CD4-positive, alpha-beta memory T cell (primary cell): ENCODE measurements at regions not wholly inside any gene's neighbourhood (a gene's known extent, or its start where the extent isn't known, plus 50 kb on each side); places are given as distances from the start of the nearest gene placed in this dataset.
A peak's percentile ranks its signal among the peaks of the same experiment; 100 is the strongest.

Experiments used
- CTCF ChIA-PET: fragments of 350-600 bp; sonication (Branson Sonifier 250); formaldehyde crosslinking; loops from one replicate; lab custom pipeline; 2021; ENCODE audit warnings: inconsistent platforms; ENCODE audit not compliant: partially characterized antibody; lab: Charles Lee
- POLR2A ChIA-PET: fragments of 350-600 bp; sonication (Branson Sonifier 250); formaldehyde crosslinking; loops from one replicate; lab custom pipeline; 2021; ENCODE audit not compliant: partially characterized antibody; lab: Charles Lee
- DNase-seq, 5 donors: peaks; one replicate each; pipeline versions ENCODE4 v3.0.0 to v3.0.0-alpha.2; 2020 to 2022; ENCODE audit warnings: mixed read lengths in 1 of 5
- H3K27ac ChIP-seq: one replicate; pipeline ENCODE4 v1.7.0; 2013; ENCODE audit warnings: low read depth, low read length
- H3K27me3 ChIP-seq: 2 replicates; pipeline ENCODE4 v1.7.0; 2013; ENCODE audit warnings: mild to moderate bottlenecking, low read length, moderate library complexity; ENCODE audit not compliant: insufficient read depth
- H3K36me3 ChIP-seq: 2 replicates; pipeline ENCODE4 v1.7.0; 2013; ENCODE audit warnings: mild to moderate bottlenecking, low read length, moderate library complexity; ENCODE audit not compliant: insufficient read depth
- H3K4me1 ChIP-seq: 2 replicates; pipeline ENCODE4 v1.7.0; 2013; ENCODE audit warnings: mild to moderate bottlenecking, low read length, moderate library complexity; ENCODE audit not compliant: insufficient read depth
- H3K4me3 ChIP-seq, 2 donors: one replicate each; pipeline ENCODE4 v1.7.0; 2013; ENCODE audit warnings: low read length in 2 of 2, mild to moderate bottlenecking in 1 of 2
- H3K9me3 ChIP-seq, 2 donors: one replicate each; pipeline ENCODE4 v1.7.0; 2013; ENCODE audit warnings: low read length in 2 of 2, control low read depth in 1 of 2; ENCODE audit not compliant: control insufficient read depth in 1 of 2
- H3K27ac Mint-ChIP-seq, 7 donors: one replicate each; pipeline ENCODE4 v1.8.0; 2020 to 2021; ENCODE audit warnings: mixed read lengths in 7 of 7, mild to moderate bottlenecking in 6 of 7, inconsistent platforms in 3 of 7, moderate library complexity in 3 of 7
- H3K27me3 Mint-ChIP-seq, 2 donors: one replicate each; pipeline ENCODE4 v1.8.0; 2020 to 2021; ENCODE audit warnings: mixed read lengths in 2 of 2
- H3K36me3 Mint-ChIP-seq, 2 donors: one replicate each; pipeline ENCODE4 v1.8.0; 2020 to 2021; ENCODE audit warnings: mixed read lengths in 2 of 2, inconsistent platforms in 1 of 2, mild to moderate bottlenecking in 1 of 2
- H3K4me1 Mint-ChIP-seq, 4 donors: one replicate each; pipeline ENCODE4 v1.8.0; 2020 to 2021; ENCODE audit warnings: mixed read lengths in 4 of 4, mild to moderate bottlenecking in 1 of 4
- H3K4me3 Mint-ChIP-seq, 8 donors: one replicate each; pipeline ENCODE4 v1.8.0; 2020 to 2021; ENCODE audit warnings: mixed read lengths in 8 of 8, mild to moderate bottlenecking in 7 of 8, moderate library complexity in 6 of 8, inconsistent platforms in 3 of 8
- H3K9me3 Mint-ChIP-seq, 8 donors: one replicate each; pipeline ENCODE4 v1.8.0; 2020 to 2021; ENCODE audit warnings: mixed read lengths in 8 of 8, mild to moderate bottlenecking in 5 of 8, inconsistent platforms in 3 of 8, moderate library complexity in 1 of 8
- intact Hi-C: fragments of 100-400 bp; cut with micrococcal nuclease; formaldehyde crosslinking; loops from one replicate; pipeline ENCODE4 v1.15.1; 2023

DNA sequence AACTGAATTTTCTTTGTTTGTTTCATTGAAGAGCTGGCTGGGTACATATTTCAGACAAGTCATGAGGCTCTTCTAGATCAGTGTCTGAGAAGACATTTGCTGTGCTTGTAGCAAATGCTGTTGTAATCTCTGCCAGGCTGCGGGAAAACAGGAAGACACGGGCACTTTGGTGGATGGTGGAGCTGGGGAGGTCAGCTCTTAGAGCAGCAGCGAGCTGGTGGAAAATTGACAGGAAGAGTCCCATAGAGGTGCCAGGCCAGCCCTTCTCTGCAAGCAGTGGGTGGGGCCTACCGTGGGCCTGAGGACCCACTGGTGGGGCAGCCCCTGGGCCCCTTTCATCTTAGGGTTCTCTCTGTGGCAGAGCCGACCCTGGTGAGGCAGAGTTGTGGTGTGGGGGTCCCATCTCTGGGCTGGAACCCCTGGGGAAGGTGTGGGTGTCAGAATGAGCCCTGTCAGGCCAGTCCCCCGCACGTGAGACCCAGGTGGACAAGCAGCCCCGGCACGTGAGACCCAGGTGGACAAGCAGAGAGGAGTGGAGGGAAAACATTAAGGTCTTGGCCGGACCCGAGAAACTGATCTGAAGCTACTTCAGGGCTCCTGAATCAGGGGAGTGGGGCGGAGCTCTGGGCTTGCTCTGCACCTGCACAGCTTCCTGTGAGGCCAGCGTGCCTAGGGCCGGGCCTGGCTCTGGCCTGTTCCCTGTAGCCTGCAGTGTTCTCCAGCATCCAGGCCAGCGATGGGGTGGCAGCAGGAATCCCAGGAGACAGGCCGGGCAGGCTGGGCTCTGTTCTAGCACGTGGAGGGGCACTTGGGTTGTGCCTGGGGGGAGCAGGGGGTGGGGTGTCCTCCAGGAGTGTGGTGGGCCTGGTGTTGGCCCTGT lies 273.5 kb upstream of the HDAC4 start:
- H3K36me3 ChIP-seq: no peaks in the 10 kb centered on the region
- Mint-ChIP-seq H3K36me3 (no peaks in the 10 kb centered on the region), H3K27me3 (peaks cover 0 to 3% of the 10 kb centered on the region in 2 donors), H3K27ac (peak overlapping the region in 2 of 7 donors; percentile 27 to 58), H3K9me3 (no peaks in the 10 kb centered on the region), H3K4me1 (peaks cover 0 to 2% (median under 1%) of the 10 kb centered on the region in 4 donors), H3K4me3 (no peak overlapping the region)
- H3K9me3 ChIP-seq: no peaks in the 10 kb centered on the region
- ChIA-PET CTCF (no interaction called here), POLR2A (no interaction called here)
- H3K27me3 ChIP-seq: no peaks in the 10 kb centered on the region
- intact Hi-C loops: no loop called here
- no peak overlapping the region for H3K4me3 ChIP-seq
- no peak for DNase-seq
- H3K4me1 ChIP-seq: no peaks in the 10 kb centered on the region
- no peak overlapping the region for H3K27ac ChIP-seq

GRCh38 chr2:239673641-239674040 lies 272.8 kb upstream of the HDAC4 start:
- Mint-ChIP-seq H3K9me3 (no peaks in the 10 kb centered on the region), H3K4me3 (no peak overlapping the region), H3K4me1 (peaks cover 0 to 2% (median under 1%) of the 10 kb centered on the region in 4 donors), H3K36me3 (no peaks in the 10 kb centered on the region), H3K27me3 (peaks cover 0 to 1% of the 10 kb centered on the region in 2 donors), H3K27ac (no peak overlapping the region)
- H3K9me3 ChIP-seq: no peaks in the 10 kb centered on the region
- intact Hi-C loops: no loop called here
- ChIA-PET POLR2A (no interaction called here), CTCF (no interaction called here)
- H3K4me3 ChIP-seq: no peak overlapping the region
- no peaks in the 10 kb centered on the region for H3K27me3 ChIP-seq
- H3K4me1 ChIP-seq: no peaks in the 10 kb centered on the region
- no peak for DNase-seq
- H3K27ac ChIP-seq: no peak overlapping the region
- H3K36me3 ChIP-seq: no peaks in the 10 kb centered on the region

DNA sequence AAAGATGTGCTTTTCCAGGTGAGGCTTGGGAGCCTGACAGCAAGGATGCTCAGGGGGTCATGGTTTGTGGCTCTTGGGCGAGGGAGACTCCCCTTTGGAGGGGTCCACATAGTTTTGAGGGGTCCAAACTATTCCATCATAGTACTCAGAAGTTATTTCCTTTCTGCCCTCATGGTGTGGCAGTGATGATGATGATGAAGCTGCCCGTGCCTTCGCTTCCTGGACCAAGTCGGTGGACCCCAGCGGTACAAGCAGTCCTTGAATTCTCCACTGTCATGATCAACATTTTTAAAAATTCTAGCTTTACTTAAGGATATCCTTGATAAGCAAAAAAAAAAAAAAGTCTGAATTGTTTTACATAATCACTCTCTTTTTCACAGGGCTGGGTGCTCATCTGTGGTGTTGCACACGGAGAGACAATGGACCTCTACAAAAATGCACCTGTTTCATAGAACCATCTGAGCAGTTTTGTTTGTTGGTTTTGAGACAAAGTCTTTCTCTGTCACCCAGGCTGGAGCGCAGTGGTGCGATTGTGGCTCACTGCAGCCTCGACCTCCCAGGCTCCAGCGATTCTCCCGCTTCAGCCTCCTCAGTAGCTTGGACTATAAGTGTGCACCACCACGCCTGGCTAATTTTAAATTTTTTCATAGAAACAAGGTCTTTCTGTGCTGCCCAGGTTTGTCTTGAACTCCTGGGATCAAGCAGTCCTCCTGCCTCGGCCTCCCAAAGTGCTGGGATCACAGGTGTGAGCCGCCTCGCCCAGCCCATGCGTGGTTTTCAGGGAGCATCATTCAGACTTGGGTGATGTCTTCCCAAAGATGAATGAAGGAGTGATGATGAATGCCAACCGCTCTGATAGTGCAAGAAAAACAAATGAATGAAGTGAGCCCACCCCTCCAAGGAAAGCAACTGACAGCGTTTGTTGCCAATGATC lies 271.4 kb upstream of the HDAC4 start:
- H3K9me3 Mint-ChIP-seq: no peaks in the 10 kb centered on the region
- H3K4me3 Mint-ChIP-seq: no peak overlapping the region
- POLR2A ChIA-PET: no interaction called here
- no peak overlapping the region for H3K27ac Mint-ChIP-seq
- H3K27me3 Mint-ChIP-seq: peaks cover 0 to 1% of the 10 kb centered on the region in 2 donors
- Histone ChIP-seq H3K36me3 (no peaks in the 10 kb centered on the region), H3K4me3 (no peak overlapping the region), H3K27ac (no peak overlapping the region), H3K4me1 (no peaks in the 10 kb centered on the region), H3K9me3 (no peaks in the 10 kb centered on the region), H3K27me3 (no peaks in the 10 kb centered on the region)
- peaks cover 0 to 2% (median under 1%) of the 10 kb centered on the region in 4 donors for H3K4me1 Mint-ChIP-seq
- intact Hi-C loops: no loop called here
- DNase-seq: no peak
- H3K36me3 Mint-ChIP-seq: no peaks in the 10 kb centered on the region
- CTCF ChIA-PET: interaction anchor here (0.7 kb wide), 1 partner anchor 279 kb away, joined by 3 read pairs; no protein-coding TSS in a partner anchor

DNA sequence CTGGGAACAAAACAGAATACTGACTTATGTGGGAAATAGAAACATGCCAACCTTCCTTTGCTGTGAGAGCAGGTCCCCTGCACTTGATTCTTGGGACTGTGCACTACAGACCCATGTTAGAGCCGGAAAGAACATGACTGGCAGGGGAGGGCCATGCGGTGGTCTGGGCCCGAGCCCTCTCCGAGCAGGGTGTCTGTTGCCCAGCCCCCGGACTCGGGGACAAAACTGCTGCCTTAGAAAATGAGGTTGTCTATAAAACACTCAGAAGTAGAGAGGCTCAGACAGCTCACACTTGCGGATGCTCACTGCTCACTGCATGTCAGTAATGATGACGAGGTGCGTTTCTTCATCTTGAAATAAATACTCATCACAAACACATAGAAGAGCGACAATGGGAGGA lies 270.7 kb upstream of the HDAC4 start:
- H3K4me3 Mint-ChIP-seq: no peak overlapping the region
- no peaks in the 10 kb centered on the region for H3K36me3 Mint-ChIP-seq
- Histone ChIP-seq H3K27me3 (no peaks in the 10 kb centered on the region), H3K4me1 (no peaks in the 10 kb centered on the region), H3K4me3 (no peak overlapping the region), H3K36me3 (no peaks in the 10 kb centered on the region), H3K9me3 (no peaks in the 10 kb centered on the region), H3K27ac (no peak overlapping the region)
- H3K27me3 Mint-ChIP-seq: peaks cover 0 to 1% of the 10 kb centered on the region in 2 donors
- no peaks in the 10 kb centered on the region for H3K9me3 Mint-ChIP-seq
- intact Hi-C loops: no loop called here
- DNase-seq: no peak
- H3K4me1 Mint-ChIP-seq: peaks cover 0 to 2% (median under 1%) of the 10 kb centered on the region in 4 donors
- ChIA-PET CTCF (interaction anchor here (0.7 kb wide), 1 partner anchor 280 kb away, joined by 3 read pairs; no protein-coding TSS in a partner anchor), POLR2A (no interaction called here)
- H3K27ac Mint-ChIP-seq: no peak overlapping the region

DNA sequence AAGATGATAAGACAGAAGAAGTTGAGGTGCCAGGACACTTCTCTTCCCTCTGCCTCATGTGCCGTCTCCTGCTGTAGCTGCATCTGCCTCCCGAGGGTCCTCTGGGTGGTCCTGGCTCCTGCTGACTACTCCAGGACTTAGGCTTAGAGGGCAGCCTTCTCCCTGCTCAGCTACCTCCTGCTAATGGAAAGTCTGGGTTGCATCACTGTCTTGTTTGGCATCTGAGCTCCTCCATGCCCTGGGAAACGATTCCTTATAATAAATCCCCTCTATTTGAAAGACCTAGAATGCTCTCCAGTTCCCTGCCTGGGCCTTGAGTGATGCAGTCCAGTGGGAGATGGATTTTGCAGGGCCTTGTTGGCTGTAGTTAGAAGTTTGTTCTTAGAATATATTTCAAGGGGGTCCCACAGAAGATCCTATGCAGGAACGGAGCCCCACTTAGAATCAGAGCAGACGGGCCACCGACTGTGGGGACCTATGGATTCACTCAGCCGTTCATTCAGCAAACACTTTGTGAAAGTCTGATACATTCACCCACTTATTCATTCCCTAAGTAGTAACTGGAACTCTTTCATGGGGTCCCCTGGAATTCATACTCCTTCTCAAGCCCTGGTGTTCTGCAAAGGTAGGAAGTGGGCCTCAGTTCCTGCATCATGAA lies 269.8 kb upstream of the HDAC4 start:
- Histone ChIP-seq H3K4me1 (no peaks in the 10 kb centered on the region), H3K27ac (no peak overlapping the region), H3K9me3 (no peaks in the 10 kb centered on the region), H3K36me3 (no peaks in the 10 kb centered on the region), H3K27me3 (no peaks in the 10 kb centered on the region), H3K4me3 (no peak overlapping the region)
- CTCF ChIA-PET: no interaction called here
- POLR2A ChIA-PET: no interaction called here
- H3K27ac Mint-ChIP-seq: peak overlapping the region in 1 of 7 donors; percentile 15
- peaks cover 0 to 1% of the 10 kb centered on the region in 2 donors for H3K27me3 Mint-ChIP-seq
- H3K9me3 Mint-ChIP-seq: no peaks in the 10 kb centered on the region
- peaks cover 0 to 2% (median under 1%) of the 10 kb centered on the region in 4 donors for H3K4me1 Mint-ChIP-seq
- no peaks in the 10 kb centered on the region for H3K36me3 Mint-ChIP-seq
- H3K4me3 Mint-ChIP-seq: no peak overlapping the region
- intact Hi-C loops: no loop called here
- DNase-seq: no peak

DNA sequence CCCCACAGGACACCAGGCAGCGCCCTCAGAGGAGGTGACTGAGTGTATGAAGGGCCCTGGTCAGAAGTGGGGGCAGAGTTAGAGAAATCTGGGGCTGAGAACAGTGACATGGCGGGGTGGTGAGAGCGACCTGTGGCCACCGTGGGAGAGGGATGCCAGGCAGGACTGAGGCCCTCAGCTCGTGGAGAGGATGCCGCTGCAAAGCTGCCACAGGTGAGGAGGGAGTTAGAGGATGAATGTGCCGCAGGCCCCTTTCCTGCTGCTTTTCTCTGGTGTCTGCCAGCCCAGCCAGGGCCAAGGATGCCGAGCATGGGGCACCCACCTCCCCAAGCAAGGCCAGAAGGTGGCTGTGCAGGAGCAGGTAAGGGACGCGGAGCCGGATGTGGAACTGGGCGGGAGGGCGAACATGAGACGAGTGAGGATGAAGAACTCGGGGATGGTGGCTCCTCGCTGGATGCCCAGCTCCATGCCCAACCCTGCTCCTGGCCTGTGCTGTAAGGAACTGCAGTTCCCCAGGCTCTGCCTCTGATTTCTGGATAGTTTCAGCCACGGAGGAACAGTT lies 269.2 kb upstream of the HDAC4 start:
- H3K36me3 ChIP-seq: no peaks in the 10 kb centered on the region
- intact Hi-C loops: no loop called here
- Mint-ChIP-seq H3K36me3 (no peaks in the 10 kb centered on the region), H3K4me1 (peaks cover 0 to 2% (median under 1%) of the 10 kb centered on the region in 4 donors), H3K27me3 (peaks cover 0 to 1% of the 10 kb centered on the region in 2 donors), H3K9me3 (no peaks in the 10 kb centered on the region), H3K4me3 (no peak overlapping the region), H3K27ac (no peak overlapping the region)
- H3K27ac ChIP-seq: no peak overlapping the region
- H3K4me3 ChIP-seq: no peak overlapping the region
- no peak for DNase-seq
- no peaks in the 10 kb centered on the region for H3K27me3 ChIP-seq
- H3K9me3 ChIP-seq: no peaks in the 10 kb centered on the region
- H3K4me1 ChIP-seq: no peaks in the 10 kb centered on the region
- ChIA-PET CTCF (no interaction called here), POLR2A (no interaction called here)
